Mesothelial cell of epicardium (in vitro differentiated cells): ENCODE measurements at regions not wholly inside any gene's neighbourhood (a gene's known extent, or its start where the extent isn't known, plus 50 kb on each side); places are given as distances from the start of the nearest gene placed in this dataset.

ENCODE experiments used
- DNase-seq, 2 experiments: peaks; one replicate each; pipeline ENCODE4 v3.0.0; 2021; ENCODE audit warnings: low spot score in 2 of 2; ENCODE audit not compliant: unreplicated experiment in 2 of 2
- H3K27ac Mint-ChIP-seq: 2 replicates; pipeline ENCODE4 v1.8.0; 2021; ENCODE audit warnings: mixed read lengths
- H3K27me3 Mint-ChIP-seq: 2 replicates; pipeline ENCODE4 v1.8.0; 2021; ENCODE audit warnings: low read depth, mixed read lengths
- H3K36me3 Mint-ChIP-seq: 2 replicates; pipeline ENCODE4 v1.8.0; 2021; ENCODE audit warnings: mixed read lengths
- H3K4me1 Mint-ChIP-seq: 2 replicates; pipeline ENCODE4 v1.8.0; 2021; ENCODE audit warnings: mixed read lengths
- H3K4me3 Mint-ChIP-seq: 2 replicates; pipeline ENCODE4 v1.8.0; 2021; ENCODE audit warnings: mild to moderate bottlenecking, moderate library complexity, mixed read lengths
- H3K9me3 Mint-ChIP-seq: 2 replicates; pipeline ENCODE4 v1.8.0; 2021; ENCODE audit warnings: mixed read lengths
- CTCF ChIP-seq: fragments of 200-600 bp; sonication (generic); IDR thresholded peaks from one replicate; pipeline ENCODE4 v1.5.0; 2021; ENCODE audit warnings: antibody characterized with exemption; ENCODE audit not compliant: unreplicated experiment

GRCh38 chr18:78618726-78619125 is 360.9 kb upstream of the SALL3 start:
- peaks cover 29% of the 10 kb centered on the region for H3K9me3 Mint-ChIP-seq
- no peak overlapping the region for H3K27ac Mint-ChIP-seq
- no peak for TF ChIP-seq CTCF
- H3K36me3 Mint-ChIP-seq, result no peaks in the 10 kb centered on the region
- no peaks in the 10 kb centered on the region for H3K4me1 Mint-ChIP-seq
- peaks cover 7% of the 10 kb centered on the region for H3K27me3 Mint-ChIP-seq
- H3K4me3 Mint-ChIP-seq, result no peak overlapping the region
- DNase-seq, result peak in 1 of 2 experiments; percentile 19

- H3K4me1 Mint-ChIP-seq, result no peaks in the 10 kb centered on the region
- peaks cover 29% of the 10 kb centered on the region for H3K9me3 Mint-ChIP-seq
- no peak for TF ChIP-seq CTCF
- no peak overlapping the region for H3K4me3 Mint-ChIP-seq
- H3K27me3 Mint-ChIP-seq, result peaks cover 12% of the 10 kb centered on the region
- no peaks in the 10 kb centered on the region for H3K36me3 Mint-ChIP-seq
- H3K27ac Mint-ChIP-seq, result no peak overlapping the region
- DNase-seq, result peak in 1 of 2 experiments; percentile 13
Measured at GRCh38 chr18:78619854-78620253, 359.8 kb upstream of the SALL3 start.

- no peak overlapping the region for H3K27ac Mint-ChIP-seq
- H3K36me3 Mint-ChIP-seq, result no peaks in the 10 kb centered on the region
- DNase-seq, result peak in 1 of 2 experiments; percentile 25
- H3K4me3 Mint-ChIP-seq, result no peak overlapping the region
- H3K27me3 Mint-ChIP-seq, result peaks cover 12% of the 10 kb centered on the region
- H3K9me3 Mint-ChIP-seq, result peaks cover 24% of the 10 kb centered on the region
- no peak for TF ChIP-seq CTCF
- no peaks in the 10 kb centered on the region for H3K4me1 Mint-ChIP-seq
Measured at GRCh38 chr18:78620326-78620725, 359.3 kb upstream of the SALL3 start.

- no peak for TF ChIP-seq CTCF
- H3K4me3 Mint-ChIP-seq, result no peak overlapping the region
- H3K27me3 Mint-ChIP-seq, result peaks cover 13% of the 10 kb centered on the region
- H3K4me1 Mint-ChIP-seq, result no peaks in the 10 kb centered on the region
- H3K27ac Mint-ChIP-seq, result no peak overlapping the region
- H3K9me3 Mint-ChIP-seq, result peaks cover 19% of the 10 kb centered on the region
- DNase-seq, result peak in 1 of 2 experiments; percentile 17
- no peaks in the 10 kb centered on the region for H3K36me3 Mint-ChIP-seq
Measured at GRCh38 chr18:78621141-78621755, 358.4 kb upstream of the SALL3 start.

GRCh38 chr18:78622251-78622906 is 357.2 kb upstream of the SALL3 start:
- Mint-ChIP-seq H3K4me1 (no peaks in the 10 kb centered on the region), H3K27ac (no peak overlapping the region), H3K27me3 (peaks cover 16% of the 10 kb centered on the region), H3K36me3 (no peaks in the 10 kb centered on the region), H3K9me3 (peaks cover 9% of the 10 kb centered on the region), H3K4me3 (no peak overlapping the region)
- TF ChIP-seq CTCF, result no peak
- peak in 1 of 2 experiments; percentile 9 for DNase-seq
